ENCODE measurements at regions not wholly inside any gene's neighbourhood (a gene's known extent, or its start where the extent isn't known, plus 50 kb on each side); places are given as distances from the start of the nearest gene placed in this dataset.

GRCh38 chr22:49291781-49292180 lies 535.9 kb downstream of the BRD1 start:
- TF ChIP-seq, protein P1, sequence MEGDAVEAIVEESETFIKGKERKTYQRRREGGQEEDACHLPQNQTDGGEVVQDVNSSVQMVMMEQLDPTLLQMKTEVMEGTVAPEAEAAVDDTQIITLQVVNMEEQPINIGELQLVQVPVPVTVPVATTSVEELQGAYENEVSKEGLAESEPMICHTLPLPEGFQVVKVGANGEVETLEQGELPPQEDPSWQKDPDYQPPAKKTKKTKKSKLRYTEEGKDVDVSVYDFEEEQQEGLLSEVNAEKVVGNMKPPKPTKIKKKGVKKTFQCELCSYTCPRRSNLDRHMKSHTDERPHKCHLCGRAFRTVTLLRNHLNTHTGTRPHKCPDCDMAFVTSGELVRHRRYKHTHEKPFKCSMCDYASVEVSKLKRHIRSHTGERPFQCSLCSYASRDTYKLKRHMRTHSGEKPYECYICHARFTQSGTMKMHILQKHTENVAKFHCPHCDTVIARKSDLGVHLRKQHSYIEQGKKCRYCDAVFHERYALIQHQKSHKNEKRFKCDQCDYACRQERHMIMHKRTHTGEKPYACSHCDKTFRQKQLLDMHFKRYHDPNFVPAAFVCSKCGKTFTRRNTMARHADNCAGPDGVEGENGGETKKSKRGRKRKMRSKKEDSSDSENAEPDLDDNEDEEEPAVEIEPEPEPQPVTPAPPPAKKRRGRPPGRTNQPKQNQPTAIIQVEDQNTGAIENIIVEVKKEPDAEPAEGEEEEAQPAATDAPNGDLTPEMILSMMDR (IDR thresholded peaks at IDR 0.05; ENCODE audit: insufficient read depth, low read length, poor library complexity, severe bottlenecking), result no peak
- no peak for TF ChIP-seq EZH2phosphoT487 (conservative IDR thresholded peaks at IDR 0.05; ENCODE audit: low read length)
